Stomach (tissue), 8 donors: ENCODE measurements at regions not wholly inside any gene's neighbourhood (a gene's known extent, or its start where the extent isn't known, plus 50 kb on each side); places are given as distances from the start of the nearest gene placed in this dataset.
"Not testable (repeated sequence)": the region's sequence is repeated elsewhere in the genome, so short reads cannot be mapped to it uniquely, and the experiment has no call there.

ENCODE experiments used
- DNase-seq, 2 donors: peaks; one replicate each; pipeline versions ENCODE4 v3.0.0 to v3.0.0-alpha.2; 2013 to 2019
- H3K27ac ChIP-seq, 5 donors: fragments of 200-600 bp in 4 of 5; sonication (generic) in 4 of 5; one replicate each; pipeline ENCODE4 v1.5.1; 2013 to 2019; ENCODE audit warnings: mild to moderate bottlenecking in 1 of 5, moderate library complexity in 1 of 5
- H3K27me3 ChIP-seq, 3 donors: fragments of 200-600 bp; sonication (generic); one replicate each; pipeline ENCODE4 v1.5.1; 2017 to 2019; ENCODE audit warnings: mixed run types in 1 of 3
- H3K36me3 ChIP-seq, 4 donors: fragments of 200-600 bp; sonication (generic); 1 replicate in 3 of 4; 2 replicates in 1 of 4; pipeline ENCODE4 v1.5.1; 2016 to 2019
- H3K4me1 ChIP-seq, 4 donors: fragments of 200-600 bp; sonication (generic); one replicate each; pipeline ENCODE4 v1.5.1; 2016 to 2019
- H3K4me3 ChIP-seq, 4 donors: fragments of 200-600 bp; sonication (generic) in 3 of 4; one replicate each; pipeline ENCODE4 v1.5.1; 2016 to 2019; ENCODE audit warnings: mild to moderate bottlenecking in 1 of 4
- H3K9me3 ChIP-seq, 4 donors: fragments of 200-600 bp; sonication (generic); one replicate each; pipeline ENCODE4 v1.5.1; 2016 to 2019
- EP300 ChIP-seq: sonication (generic); formaldehyde crosslinking; IDR thresholded peaks from one replicate; pipeline ENCODE4 v1.6.1; 2017; ENCODE audit warnings: antibody characterized with exemption
- POLR2A ChIP-seq, 4 donors: fragments of 450-650 bp; IDR thresholded peaks; one replicate each; pipeline ENCODE4 v1.6.1; 2016; ENCODE audit warnings: antibody characterized with exemption in 4 of 4, control low read depth in 2 of 4, mild to moderate bottlenecking in 1 of 4, moderate library complexity in 1 of 4
- POLR2AphosphoS5 ChIP-seq, 3 donors: sonication (generic); formaldehyde crosslinking; IDR thresholded peaks; one replicate each; pipeline ENCODE4 v1.6.1; 2016; ENCODE audit warnings: antibody characterized with exemption in 3 of 3
- WGBS, 5 donors: extraction: QIAGEN DNeasy Blood & Tissue Kit in 3 of 5; methylation state at CpG; one replicate each; pipeline versions ENCODE4 v1.1.5 to v1.1.7; 2013 to 2018; 5-methylcytosine and 5-hydroxymethylcytosine counted together
- intact Hi-C: fragments of 100-400 bp; cut with DNase I; formaldehyde crosslinking; loops from one replicate; pipeline ENCODE4 v1.15.1; 2023; ENCODE audit warnings: low total_unique reads
- TF ChIP-seq, protein P1 (sequence below), 7 experiments: fragments of 450-650 bp in 4 of 7; fragments of 200-600 bp in 3 of 7; sonication (generic) in 3 of 7; IDR thresholded peaks; one replicate each; pipeline ENCODE4 v1.5.1; 2016 to 2019; ENCODE audit warnings: antibody characterized with exemption in 7 of 7, control low read depth in 2 of 7, mild to moderate bottlenecking in 1 of 7
- donor health status: healthy with polysubstance abuse.
- donor health status: Bipolar disorder and iron deficiency.
- donor health status: healthy.

DNA sequence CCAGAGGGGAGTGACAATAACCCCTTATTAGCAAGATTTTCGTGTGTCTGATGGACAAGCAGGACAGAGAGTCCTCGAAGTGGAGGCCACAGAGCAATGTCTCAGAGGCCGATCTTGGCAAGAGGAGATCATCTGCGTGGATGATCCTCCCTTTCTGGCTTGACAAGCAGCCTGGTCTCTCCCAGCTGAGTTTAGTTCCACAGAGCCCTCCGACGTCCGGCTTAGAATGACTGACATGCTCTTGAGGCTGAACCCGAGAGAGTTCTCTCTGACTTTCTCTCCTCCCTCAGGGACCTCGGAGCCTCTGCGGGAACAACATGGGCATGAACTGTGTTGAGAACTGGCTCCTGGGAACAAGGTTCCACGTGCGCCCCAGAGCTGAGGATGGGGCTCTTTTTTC, 180.7 kb upstream of the PFKP start:
- intact Hi-C loops: no loop called here
- WGBS, 5 donors: 78 to 91% (median 85%) methylated on average over 12 of the region's 12 CpGs
- H3K27me3 ChIP-seq: peaks cover 0 to 8% (median 0%) of the 10 kb centered on the region in 3 donors
- no peak overlapping the region for H3K27ac ChIP-seq
- no peak overlapping the region for H3K4me3 ChIP-seq
- H3K36me3 ChIP-seq: no peaks in the 10 kb centered on the region
- no peaks in the 10 kb centered on the region for H3K4me1 ChIP-seq
- H3K9me3 ChIP-seq: no peaks in the 10 kb centered on the region
- DNase-seq: no peak
- TF ChIP-seq POLR2AphosphoS5 (IDR thresholded peaks at IDR 0.05) (no peak), EP300 (no peak), POLR2A (IDR thresholded peaks at IDR 0.05) (no peak)
- TF ChIP-seq, protein P1, sequence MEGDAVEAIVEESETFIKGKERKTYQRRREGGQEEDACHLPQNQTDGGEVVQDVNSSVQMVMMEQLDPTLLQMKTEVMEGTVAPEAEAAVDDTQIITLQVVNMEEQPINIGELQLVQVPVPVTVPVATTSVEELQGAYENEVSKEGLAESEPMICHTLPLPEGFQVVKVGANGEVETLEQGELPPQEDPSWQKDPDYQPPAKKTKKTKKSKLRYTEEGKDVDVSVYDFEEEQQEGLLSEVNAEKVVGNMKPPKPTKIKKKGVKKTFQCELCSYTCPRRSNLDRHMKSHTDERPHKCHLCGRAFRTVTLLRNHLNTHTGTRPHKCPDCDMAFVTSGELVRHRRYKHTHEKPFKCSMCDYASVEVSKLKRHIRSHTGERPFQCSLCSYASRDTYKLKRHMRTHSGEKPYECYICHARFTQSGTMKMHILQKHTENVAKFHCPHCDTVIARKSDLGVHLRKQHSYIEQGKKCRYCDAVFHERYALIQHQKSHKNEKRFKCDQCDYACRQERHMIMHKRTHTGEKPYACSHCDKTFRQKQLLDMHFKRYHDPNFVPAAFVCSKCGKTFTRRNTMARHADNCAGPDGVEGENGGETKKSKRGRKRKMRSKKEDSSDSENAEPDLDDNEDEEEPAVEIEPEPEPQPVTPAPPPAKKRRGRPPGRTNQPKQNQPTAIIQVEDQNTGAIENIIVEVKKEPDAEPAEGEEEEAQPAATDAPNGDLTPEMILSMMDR (IDR thresholded peaks at IDR 0.05): no peak

DNA sequence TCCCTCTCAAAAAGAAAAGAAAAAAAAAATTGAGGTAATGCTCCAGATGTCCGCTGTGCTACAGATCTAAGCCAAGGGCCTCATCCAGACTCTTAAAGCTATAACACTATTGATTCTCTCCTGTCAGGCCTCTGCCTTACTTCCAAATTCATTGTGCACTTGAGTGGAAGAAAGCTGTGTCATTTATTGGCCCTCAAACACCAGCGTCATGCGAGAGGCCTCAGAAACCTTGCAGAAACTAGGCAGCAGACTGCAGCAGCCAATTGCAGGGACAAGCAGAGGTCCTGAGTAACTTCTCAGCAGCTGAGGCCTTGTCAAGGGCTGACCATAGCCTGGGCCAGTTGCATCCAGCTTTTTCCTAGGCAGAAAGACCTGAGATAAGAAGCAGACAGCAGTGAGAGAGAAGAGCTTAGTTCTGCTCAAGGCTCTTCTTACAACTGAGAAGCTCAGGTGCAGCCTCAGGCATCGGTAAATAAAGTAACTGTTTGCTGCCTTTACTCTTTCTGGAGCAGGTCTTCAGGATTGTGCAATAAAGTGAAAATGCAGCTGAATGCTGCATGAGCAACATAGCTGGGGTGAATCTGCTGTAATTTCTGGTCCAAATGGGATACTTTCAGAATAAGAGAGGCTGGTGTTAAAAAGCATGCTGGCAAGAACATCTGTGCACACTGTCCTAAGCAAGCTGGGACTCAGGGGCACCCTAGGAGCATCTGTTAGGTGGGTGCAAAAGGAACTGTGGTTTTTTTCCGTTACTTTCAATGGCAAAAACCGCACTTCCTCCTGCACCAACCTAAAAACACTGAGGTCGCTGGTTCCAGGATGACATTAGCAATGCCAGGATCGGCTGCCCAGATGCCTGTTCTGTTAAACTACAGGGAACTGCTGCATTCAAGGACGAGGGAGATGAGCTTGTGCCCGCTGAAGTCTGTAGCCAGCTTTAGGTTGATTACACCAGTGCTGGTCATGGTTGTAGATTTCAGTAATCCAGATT, 181.8 kb upstream of the PFKP start:
- Histone ChIP-seq H3K27me3 (no peaks in the 10 kb centered on the region), H3K4me1 (no peaks in the 10 kb centered on the region), H3K36me3 (no peaks in the 10 kb centered on the region), H3K4me3 (no peak overlapping the region), H3K9me3 (no peaks in the 10 kb centered on the region), H3K27ac (no peak overlapping the region)
- 75 to 80% (median 78%) methylated on average over 10 of the region's 10 CpGs for WGBS, 5 donors
- TF ChIP-seq POLR2A (IDR thresholded peaks at IDR 0.05) (no peak), EP300 (no peak), POLR2AphosphoS5 (IDR thresholded peaks at IDR 0.05) (no peak)
- TF ChIP-seq, protein P1 (IDR thresholded peaks at IDR 0.05): no peak
- intact Hi-C loops: no loop called here
- DNase-seq: peak in 1 of 2 donors; percentile 48

DNA sequence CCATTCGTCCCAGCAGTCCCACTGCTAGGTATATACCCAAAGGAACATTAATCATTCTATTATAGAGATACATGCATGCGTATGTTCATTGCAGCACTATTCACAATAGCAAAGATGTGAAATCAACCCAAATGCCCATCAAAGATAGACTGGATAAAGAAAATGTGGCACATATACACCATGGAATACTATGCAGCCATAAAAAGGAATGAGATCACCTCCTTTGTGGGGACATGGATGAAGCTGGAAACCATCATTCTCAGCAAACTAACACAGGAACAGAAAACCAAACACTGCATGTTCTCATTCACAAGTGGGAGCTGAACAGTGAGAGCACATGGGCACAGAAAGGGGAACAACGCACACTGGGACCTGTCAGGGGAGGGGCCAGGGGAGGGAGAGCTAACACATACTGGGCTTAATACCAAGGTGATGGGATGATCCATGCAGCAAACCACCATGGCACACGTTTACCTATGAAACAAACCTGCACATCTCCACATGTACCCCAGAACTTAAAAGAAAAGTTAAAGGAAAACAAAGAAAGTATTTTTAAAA, 183.3 kb upstream of the PFKP start:
- H3K4me1 ChIP-seq, H3K4me3 ChIP-seq, H3K9me3 ChIP-seq, H3K27me3 ChIP-seq, intact Hi-C loops, H3K27ac ChIP-seq, H3K36me3 ChIP-seq, DNase-seq: not testable (repeated sequence)
- 76 to 87% (median 82%) methylated on average over 4 of the region's 4 CpGs for WGBS, 5 donors

DNA sequence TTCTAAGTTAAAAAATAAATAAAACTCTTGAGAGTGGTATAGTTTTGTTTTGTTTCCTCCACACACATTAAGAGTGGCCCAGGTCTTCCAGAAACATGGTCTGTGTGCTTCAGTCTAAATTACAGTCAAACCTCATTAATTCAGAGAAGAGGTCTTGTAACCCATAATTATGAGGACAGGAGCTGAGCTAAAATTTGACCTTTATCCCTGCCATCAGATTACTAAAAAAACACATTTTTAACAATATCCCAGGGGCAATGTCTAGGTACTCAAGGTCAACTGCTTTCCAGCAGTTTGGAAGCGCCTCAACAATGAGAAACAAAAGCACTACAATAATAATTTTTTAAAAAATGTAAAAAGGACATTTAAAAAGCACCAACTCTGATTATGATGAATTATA, 184.1 kb upstream of the PFKP start:
- H3K9me3 ChIP-seq: no peaks in the 10 kb centered on the region
- H3K4me3 ChIP-seq: no peak overlapping the region
- peaks cover 0 to 6% (median 0%) of the 10 kb centered on the region in 3 donors for H3K27me3 ChIP-seq
- intact Hi-C loops: no loop called here
- 80 to 93% (median 85%) methylated on average over 1 of the region's 1 CpG for WGBS, 5 donors
- no peak overlapping the region for H3K27ac ChIP-seq
- no peaks in the 10 kb centered on the region for H3K36me3 ChIP-seq
- DNase-seq: no peak
- TF ChIP-seq, protein P1 (IDR thresholded peaks at IDR 0.05): no peak
- TF ChIP-seq EP300 (no peak), POLR2A (IDR thresholded peaks at IDR 0.05) (no peak), POLR2AphosphoS5 (IDR thresholded peaks at IDR 0.05) (no peak)
- H3K4me1 ChIP-seq: no peaks in the 10 kb centered on the region
